ENCODE measurements at regions not wholly inside any gene's neighbourhood (a gene's known extent, or its start where the extent isn't known, plus 50 kb on each side); places are given as distances from the start of the nearest gene placed in this dataset.
A peak's percentile ranks its signal among the peaks of the same experiment; 100 is the strongest.
"Not testable (repeated sequence)": the region's sequence is repeated elsewhere in the genome, so short reads cannot be mapped to it uniquely, and the experiment has no call there.

DNA sequence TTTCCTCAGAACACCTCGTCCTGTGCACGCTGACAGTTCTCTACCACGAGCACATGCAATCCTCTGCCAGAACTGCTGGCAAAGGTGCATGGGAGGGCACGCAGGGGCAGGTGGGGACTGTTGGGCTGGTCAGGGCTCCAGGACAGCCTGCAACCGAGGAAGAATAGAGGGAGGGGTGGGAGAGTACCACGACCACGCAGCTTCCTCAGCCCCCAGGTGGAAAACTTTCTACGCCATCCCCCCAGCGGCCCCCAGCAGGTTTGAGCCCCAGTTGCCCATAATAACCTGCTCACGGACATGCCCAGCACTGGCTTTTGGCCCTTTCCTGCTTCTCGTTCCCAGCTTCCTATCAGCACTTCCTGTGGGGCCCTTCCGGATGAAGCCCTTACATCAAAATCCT, 199.3 kb downstream of the C16orf95 start:
- no peak for DNase-seq (ENCODE audit: missing footprints)
- intact Hi-C loops (cut with DNase I): no loop called here
- ATAC-seq: no peak

DNA sequence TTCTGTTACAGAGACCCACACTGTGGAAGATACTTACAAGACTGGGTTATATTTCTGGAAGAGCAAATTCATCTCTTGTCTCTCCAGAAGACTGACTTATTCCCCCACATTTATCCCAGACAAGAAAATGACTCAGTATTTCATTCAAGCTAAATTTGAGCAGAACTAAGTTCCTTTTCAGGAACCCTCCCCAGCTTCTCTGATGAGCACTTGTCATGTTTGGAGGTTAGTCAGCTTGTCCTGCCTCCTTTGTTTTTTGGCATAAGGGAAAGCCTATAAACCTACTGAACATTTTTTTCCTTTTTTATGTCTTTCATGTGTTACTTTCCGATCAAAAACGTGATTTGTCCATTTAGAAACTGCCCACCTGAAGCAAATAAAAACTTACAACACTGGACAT, 198.0 kb downstream of the C16orf95 start:
- DNase-seq (ENCODE audit: missing footprints) (no peak), ATAC-seq (no peak)
- intact Hi-C loops (cut with DNase I): no loop called here

DNA sequence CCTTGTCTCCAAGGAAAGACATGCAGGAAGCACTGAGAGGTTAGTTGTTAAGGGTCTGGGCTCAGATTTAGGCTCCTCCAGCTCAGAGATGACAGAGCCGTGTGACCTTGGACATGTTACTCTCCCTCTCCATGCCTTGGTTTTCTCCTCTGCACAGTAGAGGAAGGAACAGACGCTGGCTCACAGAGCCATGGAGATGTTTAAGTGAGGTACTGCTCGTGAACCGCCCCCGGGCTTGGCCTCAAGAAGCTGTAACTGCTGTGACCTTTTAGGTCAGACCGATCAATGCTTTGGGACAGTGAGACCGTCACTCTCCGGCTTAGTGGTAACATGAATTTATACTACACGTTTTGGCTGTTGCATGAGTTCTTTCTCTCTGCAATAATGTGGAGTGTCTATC, 197.4 kb downstream of the C16orf95 start:
- intact Hi-C loops (cut with DNase I): loop anchor here (10.0 kb wide), 1 partner anchor 85 kb away; no protein-coding TSS in a partner anchor
- ATAC-seq (no peak), DNase-seq (ENCODE audit: missing footprints) (no peak)

- intact Hi-C loops (cut with DNase I): loop anchor here (10.0 kb wide), 1 partner anchor 83 kb away; no protein-coding TSS in a partner anchor
- no peak for DNase-seq (ENCODE audit: missing footprints)
- ATAC-seq: no peak
Measured at GRCh38 chr16:87121816-87122215, 195.4 kb downstream of the C16orf95 start.

DNA sequence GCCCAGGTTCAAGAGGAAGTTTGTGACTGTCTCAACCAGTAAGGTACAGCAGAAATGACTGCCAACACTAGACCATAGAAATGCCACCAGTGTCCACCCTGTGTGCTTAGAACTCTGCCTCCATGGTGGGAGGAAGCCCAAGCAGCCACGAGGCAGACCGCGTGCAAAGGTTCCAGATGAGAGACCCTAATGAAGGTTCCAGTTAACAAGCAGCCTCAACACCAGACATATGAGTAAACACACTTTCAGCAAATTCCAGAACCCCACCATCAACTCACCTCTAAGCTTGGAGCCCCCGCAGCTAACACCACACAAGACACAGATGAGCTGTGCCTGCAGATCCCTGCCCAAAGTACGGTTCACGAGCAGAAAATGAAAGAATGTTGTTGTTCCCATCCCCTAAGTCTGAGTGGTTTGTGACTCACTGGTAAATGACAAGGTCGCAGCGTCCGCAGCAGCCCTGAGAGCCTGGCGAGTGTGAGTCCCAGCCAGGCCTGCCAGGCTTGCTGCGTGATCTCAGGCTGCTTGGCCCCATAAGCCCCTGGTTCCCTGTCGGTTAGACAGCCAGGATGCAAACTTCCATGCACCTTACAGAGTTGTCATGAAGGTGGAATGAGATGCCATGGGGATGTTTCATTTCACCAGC, 193.7 kb downstream of the C16orf95 start:
- no peak for DNase-seq (ENCODE audit: missing footprints)
- no peak for ATAC-seq
- intact Hi-C loops (cut with DNase I): loop anchor here (10.0 kb wide), 1 partner anchor 81 kb away; no protein-coding TSS in a partner anchor

- ATAC-seq; DNase-seq (ENCODE audit: missing footprints): not testable (repeated sequence)
- intact Hi-C loops (cut with DNase I): loop anchor here (10.0 kb wide), 1 partner anchor 80 kb away; no protein-coding TSS in a partner anchor
Measured at GRCh38 chr16:87124405-87124804, 192.8 kb downstream of the C16orf95 start.

DNA sequence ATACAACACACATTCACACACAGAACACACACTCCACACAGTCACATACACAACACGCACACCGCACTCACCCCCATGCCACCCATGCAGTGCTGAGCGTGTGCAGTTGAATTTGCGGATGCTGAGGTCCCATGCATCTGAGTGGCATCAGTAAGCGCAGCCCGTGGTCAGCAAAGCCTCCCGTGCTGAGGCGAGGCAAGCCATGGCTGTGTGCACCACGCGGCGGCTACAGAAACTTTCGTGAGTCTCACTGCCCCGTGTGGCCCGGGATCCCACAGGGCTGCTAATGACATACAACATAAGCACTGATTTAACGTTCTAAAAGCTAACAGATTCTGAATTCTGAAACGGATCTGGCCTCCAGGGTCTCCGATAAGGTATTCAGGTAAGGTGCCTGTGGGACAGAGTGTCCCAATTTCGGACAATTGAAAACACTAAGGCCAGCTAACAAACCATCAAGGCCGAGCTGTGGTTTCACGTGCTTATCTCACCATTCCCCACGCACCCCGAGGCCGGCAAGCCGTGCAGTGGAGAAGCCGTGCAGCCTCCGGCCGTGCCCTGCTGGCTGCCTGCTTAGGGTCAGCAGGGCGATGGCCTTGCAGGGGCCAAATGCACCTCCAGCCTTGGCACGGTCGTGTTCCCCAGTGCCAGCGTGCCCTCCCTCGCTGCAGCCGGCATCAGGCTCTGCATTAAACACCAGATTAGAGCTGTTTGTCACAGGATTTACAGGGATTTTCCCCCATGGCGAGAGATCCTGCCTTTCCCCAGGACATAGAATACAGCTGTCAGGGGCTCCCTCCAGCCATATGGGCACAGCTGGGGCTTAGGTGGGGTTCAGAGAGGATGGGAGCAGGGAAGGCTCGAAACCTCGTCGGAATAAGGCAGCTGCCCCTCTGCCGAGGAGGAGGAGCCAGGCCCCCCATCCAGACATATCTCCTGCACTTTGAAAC, 191.7 kb downstream of the C16orf95 start:
- intact Hi-C loops (cut with DNase I): loop anchor here (10.0 kb wide), 1 partner anchor 79 kb away; no protein-coding TSS in a partner anchor
- ATAC-seq: peak; percentile 37

GRCh38 chr16:87126403-87127025, 190.7 kb downstream of the C16orf95 start:
- DNase-seq (ENCODE audit: missing footprints) (no peak), ATAC-seq (no peak)
- intact Hi-C loops (cut with DNase I): loop anchor here (10.0 kb wide), 1 partner anchor 78 kb away; no protein-coding TSS in a partner anchor

More for the DNA sequence above, 191.7 kb downstream of the C16orf95 start:
- DNase-seq (ENCODE audit: missing footprints): no peak

GRCh38 chr16:87127061-87127765, 190.0 kb downstream of the C16orf95 start:
- no peak for DNase-seq (ENCODE audit: missing footprints)
- intact Hi-C loops (cut with DNase I): loop anchor here (10.0 kb wide), 1 partner anchor 78 kb away; no protein-coding TSS in a partner anchor
- ATAC-seq: peak; percentile 66

GRCh38 chr16:87127766-87128147, 189.4 kb downstream of the C16orf95 start:
- no peak for DNase-seq (ENCODE audit: missing footprints)
- intact Hi-C loops (cut with DNase I): loop anchor here (10.0 kb wide), 1 partner anchor 77 kb away; no protein-coding TSS in a partner anchor
- no peak for ATAC-seq

DNA sequence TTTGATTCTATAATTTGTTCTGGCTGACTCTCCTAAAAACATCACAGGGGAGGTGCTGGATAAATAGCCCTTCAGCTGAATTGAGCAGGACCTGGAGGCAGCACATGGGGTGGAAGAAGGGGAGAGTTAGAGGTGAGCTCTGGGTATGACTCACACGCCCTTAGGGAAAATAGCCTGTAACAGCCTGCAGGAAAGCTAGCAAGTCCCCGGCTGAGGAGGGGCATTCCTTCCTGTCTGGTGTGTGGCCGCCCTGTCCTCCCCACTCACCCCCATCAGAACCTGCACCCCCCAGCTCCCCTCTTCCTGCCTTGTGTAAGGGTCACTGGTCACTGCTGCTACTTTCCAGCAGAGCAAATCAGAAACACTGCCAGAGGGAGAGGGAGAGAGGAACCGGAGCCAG, 187.4 kb downstream of the C16orf95 start:
- ATAC-seq: no peak
- intact Hi-C loops (cut with DNase I): loop anchor here (10.0 kb wide), 1 partner anchor 75 kb away; no protein-coding TSS in a partner anchor
- DNase-seq (ENCODE audit: missing footprints): no peak

DNA sequence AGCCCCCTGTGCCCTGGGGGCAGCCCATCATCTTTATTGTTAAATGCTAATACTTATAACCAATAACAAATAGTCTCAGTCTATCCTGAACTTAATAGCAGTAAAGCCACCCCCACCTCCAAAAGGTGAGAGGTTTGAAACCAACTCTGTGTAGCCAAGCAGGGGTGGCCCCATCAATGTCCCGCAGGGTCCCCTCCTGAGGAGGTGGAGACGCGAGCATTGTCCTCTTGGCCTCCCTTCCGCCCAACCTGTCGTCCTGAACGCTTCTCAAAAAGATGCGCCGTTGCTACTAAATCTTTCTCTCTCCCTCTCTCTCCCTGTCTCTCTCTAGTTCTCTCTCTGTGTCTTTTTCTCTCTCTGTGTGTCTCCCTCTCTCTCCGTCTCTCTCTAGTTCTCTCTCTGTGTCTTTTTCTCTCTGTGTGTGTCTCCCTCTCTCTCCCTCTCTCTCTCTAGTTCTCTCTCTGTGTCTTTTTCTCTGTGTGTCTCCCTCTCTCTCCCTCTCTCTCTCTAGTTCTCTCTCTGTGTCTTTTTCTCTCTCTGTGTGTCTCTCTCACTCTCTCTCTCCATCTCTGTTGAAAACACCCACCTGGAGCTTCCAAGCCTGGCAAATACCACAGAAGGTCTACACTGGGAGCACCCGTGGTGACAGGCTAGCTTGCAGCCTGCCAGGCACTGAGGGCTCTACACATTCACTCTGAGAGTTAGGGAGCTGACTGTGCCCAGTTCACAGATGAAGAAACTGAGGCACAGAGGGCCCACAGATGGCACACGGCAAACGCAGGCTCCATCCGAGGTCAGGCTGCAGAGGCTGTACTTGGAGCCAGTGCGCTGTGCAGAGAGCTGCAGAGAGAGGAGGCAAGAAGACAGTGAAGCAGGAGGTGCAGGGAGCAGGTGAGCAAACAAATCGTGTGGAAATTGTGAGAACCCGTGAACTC, 185.9 kb downstream of the C16orf95 start:
- no peak for DNase-seq (ENCODE audit: missing footprints)
- intact Hi-C loops (cut with DNase I): no loop called here
- ATAC-seq: no peak

- ATAC-seq: no peak
- no peak for DNase-seq (ENCODE audit: missing footprints)
- intact Hi-C loops (cut with DNase I): no loop called here
Measured at GRCh38 chr16:87131996-87132345, 185.2 kb downstream of the C16orf95 start.

- ATAC-seq: peak; percentile 61
- DNase-seq (ENCODE audit: missing footprints): no peak
- intact Hi-C loops (cut with DNase I): no loop called here
Measured at GRCh38 chr16:87132361-87133014, 184.7 kb downstream of the C16orf95 start.

GRCh38 chr16:87133112-87133850, 183.9 kb downstream of the C16orf95 start:
- DNase-seq (ENCODE audit: missing footprints): no peak
- ATAC-seq: no peak
- intact Hi-C loops (cut with DNase I): no loop called here

GRCh38 chr16:87133966-87134627, 183.1 kb downstream of the C16orf95 start:
- DNase-seq (ENCODE audit: missing footprints) (no peak), ATAC-seq (no peak)
- intact Hi-C loops (cut with DNase I): no loop called here

Measured in Right ventricle myocardium inferior (tissue), 1 donor.